NCI-H128 (cell line): ENCODE measurements at regions not wholly inside any gene's neighbourhood (a gene's known extent, or its start where the extent isn't known, plus 50 kb on each side); places are given as distances from the start of the nearest gene placed in this dataset.
"Not testable (repeated sequence)": the region's sequence is repeated elsewhere in the genome, so short reads cannot be mapped to it uniquely, and the experiment has no call there.

Experiments used
- DNase-seq: peaks from one replicate; lab custom pipeline; 2025; ENCODE audit not compliant: unreplicated experiment; lab: John Stamatoyannopoulos, UW

GRCh38 chr4:159639671-159640323 lies 536.9 kb downstream of the RAPGEF2 start:
- no peak for DNase-seq

- DNase-seq, result no peak
These were observed 546.4 kb downstream of the RAPGEF2 start for GRCh38 chr4:159649237-159649636.

DNA sequence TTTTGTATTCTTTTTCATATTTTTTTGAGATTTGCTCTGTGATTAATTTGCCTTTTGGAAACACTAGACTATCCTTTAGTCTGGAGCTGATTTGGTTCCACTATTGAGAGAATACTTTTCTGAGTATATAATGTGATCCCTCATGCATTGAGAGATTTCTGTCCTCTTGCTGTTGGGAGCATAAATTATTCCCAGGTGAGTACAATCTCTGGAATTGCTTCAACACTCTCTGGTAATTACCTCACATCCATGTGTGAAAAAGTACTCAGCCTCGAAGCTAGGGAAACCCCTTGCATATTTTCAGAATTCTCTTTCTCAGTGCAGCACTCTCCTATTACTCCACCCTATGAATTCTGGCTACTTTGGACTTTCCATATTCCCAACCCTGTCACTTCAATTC lies 550.0 kb downstream of the RAPGEF2 start:
- no peak for DNase-seq

- no peak for DNase-seq
These were observed 552.7 kb downstream of the RAPGEF2 start for GRCh38 chr4:159655547-159655946.

DNA sequence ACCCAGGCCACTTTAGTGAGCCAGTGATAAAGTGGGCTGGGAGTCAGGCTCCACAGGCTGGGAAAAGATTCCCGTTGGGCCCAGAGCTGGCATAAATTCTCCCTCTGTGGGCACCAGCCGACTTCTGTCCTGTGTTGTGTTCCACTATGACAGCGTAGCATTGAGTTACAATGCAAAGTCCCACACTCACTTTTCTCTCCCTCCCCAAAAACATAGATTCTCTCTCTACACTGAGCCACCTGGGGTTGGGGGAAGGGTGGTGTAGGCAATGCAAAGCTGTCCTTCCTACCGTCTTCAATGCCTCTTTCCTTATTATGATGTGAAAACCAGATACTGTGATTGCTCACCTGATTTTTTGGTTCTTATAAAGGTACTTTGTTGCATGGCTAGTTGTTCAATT lies 566.2 kb downstream of the RAPGEF2 start:
- DNase-seq, result no peak

- DNase-seq, result no peak
These were observed 570.3 kb downstream of the RAPGEF2 start for GRCh38 chr4:159673221-159673620.

GRCh38 chr4:159674241-159674640 lies 571.4 kb downstream of the RAPGEF2 start:
- no peak for DNase-seq

DNA sequence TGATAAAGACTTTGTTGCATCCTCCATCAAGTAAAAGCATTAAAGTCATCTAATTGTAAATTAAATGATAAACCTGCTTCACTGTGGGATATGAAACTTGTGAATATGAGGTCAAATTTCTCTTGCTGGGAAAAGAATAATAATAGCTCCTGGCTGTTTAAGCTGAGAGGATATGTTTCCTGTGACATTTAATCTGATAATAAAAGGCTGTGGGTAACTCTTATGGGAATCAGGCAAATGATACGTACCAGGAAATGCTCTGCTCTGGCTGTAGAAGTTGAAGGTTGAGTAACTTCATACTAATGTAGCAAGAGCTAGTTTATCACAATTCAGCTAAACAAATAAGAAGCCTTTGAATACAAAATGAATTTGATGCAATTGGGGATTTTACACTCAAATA lies 574.6 kb downstream of the RAPGEF2 start:
- DNase-seq, result no peak

DNA sequence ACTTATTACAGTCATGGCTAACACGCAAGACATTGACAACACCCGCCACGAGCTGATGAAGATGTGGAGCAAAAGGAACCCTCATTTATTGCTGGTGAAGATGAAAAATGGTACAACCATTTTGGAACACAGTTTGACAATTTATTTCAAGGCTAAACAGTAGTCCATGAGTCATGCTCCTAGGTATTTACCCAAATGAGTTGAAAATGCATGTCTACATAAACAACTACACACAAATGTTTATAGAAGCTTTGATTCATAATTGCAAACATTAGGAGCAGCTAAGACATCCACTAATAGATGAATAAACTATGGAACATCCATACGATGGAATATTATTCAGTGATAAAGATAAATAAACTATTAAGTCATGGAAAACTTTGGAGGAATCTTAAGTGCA lies 580.1 kb downstream of the RAPGEF2 start:
- no peak for DNase-seq

GRCh38 chr4:159684061-159684460 lies 581.2 kb downstream of the RAPGEF2 start:
- DNase-seq, result no peak

- no peak for DNase-seq
These were observed 582.6 kb downstream of the RAPGEF2 start for GRCh38 chr4:159685340-159686092.

- no peak for DNase-seq
These were observed 586.6 kb downstream of the RAPGEF2 start for GRCh38 chr4:159689526-159689925.

- no peak for DNase-seq
These were observed 594.7 kb downstream of the RAPGEF2 start for GRCh38 chr4:159697322-159698283.

DNA sequence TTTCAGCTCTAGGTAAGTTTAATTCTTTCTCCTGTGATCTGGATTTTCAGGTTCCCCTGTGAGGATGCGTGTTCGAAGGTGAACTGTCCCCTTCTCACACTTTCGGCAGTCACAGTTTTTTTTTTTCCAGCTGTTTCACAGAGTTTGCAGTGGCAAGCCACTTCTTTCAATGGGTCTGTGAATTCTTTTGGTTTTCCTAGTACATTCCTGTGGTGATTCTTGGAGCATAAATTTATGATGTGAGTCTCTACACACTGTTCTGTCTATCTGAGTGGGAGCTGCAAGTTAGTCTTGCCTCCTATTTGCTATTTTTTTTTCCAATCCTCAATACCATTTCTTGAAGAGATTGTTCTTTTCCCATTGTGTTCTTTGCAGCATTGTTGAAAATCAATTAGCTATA lies 595.5 kb downstream of the RAPGEF2 start:
- DNase-seq, result no peak

- no peak for DNase-seq
These were observed 599.3 kb downstream of the RAPGEF2 start for GRCh38 chr4:159702200-159702599.

GRCh38 chr4:159705334-159705733 lies 602.5 kb downstream of the RAPGEF2 start:
- DNase-seq, result no peak

DNA sequence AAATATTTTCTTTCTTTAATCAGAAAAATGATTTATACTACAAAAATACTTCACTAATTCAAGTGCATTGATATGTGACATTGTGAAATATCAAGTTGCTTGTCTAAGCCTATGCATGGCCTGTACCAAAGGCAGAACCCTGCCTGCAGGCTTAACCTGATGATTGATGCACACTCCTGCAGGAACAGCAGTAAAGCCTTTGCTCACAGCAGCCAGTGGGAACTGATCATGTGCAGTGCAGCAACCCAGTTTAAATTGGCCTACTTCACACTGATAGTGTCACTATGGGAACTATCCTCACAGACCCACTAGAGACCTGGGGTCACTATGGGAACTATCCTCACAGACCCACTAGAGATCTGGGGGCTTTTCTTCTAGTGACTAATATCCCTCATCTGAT lies 603.8 kb downstream of the RAPGEF2 start:
- no peak for DNase-seq

DNA sequence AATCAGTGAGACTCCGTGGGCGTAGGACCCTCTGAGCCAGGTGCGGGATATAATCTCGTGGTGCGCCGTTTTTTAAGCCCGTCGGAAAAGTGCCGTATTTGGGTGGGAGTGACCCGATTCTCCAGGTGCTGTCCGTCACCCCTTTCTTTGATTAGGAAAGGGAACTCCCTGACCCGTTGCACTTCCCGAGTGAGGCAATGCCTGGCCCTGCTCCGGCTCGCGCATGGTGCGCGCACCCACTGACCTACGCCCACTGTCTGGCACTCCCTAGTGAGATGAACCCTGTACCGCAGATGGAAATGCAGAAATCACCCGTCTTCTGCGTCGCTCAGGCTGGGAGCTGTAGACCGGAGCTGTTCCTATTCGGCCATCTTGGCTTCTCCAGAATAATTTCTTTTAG lies 612.3 kb downstream of the RAPGEF2 start:
- not testable (repeated sequence) for DNase-seq

DNA sequence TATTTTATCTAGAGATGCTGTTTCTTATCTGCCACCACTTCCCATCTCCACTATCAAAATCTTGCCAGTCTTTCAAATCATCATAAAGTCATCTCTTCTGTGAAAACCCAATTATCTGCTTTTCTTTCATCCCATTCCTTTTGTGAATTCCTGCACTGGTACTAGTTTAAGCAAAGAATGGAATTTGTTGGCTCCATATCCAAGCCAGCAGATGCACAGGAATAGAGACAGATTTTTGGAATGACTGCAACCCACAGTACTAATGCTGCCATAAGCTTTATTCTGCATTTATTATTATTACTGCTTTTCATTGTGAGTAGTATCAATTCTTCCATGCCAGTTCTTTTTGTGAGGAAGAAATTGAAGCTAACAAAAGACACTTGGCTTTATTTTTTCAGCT lies 616.7 kb downstream of the RAPGEF2 start:
- DNase-seq, result no peak

- no peak for DNase-seq
These were observed 619.2 kb downstream of the RAPGEF2 start for GRCh38 chr4:159722052-159722451.

GRCh38 chr4:159722918-159723317 lies 620.0 kb downstream of the RAPGEF2 start:
- no peak for DNase-seq
